K562 (cell line): ENCODE measurements at regions not wholly inside any gene's neighbourhood (a gene's known extent, or its start where the extent isn't known, plus 50 kb on each side); places are given as distances from the start of the nearest gene placed in this dataset.

Source experiments
- ATAC-seq: fragments of 200-7000 bp; cut with Tn5 transposase; 3 replicates; pipeline ENCODE4 v1.9.1; 2020; ENCODE audit warnings: moderate library complexity
- BruUV-seq: library from RNA; stranded (reverse); fragments of 400-500 nt; replicated peaks from 2 replicates; lab custom pipeline; 2021; lab: Mats Ljungman, UMichigan
- CTCF ChIA-PET: fragments of 300-600 bp; formaldehyde crosslinking; extraction: SDS; loops from one replicate; lab custom pipeline; 2021; ENCODE audit warnings: low intra/inter-chr PET ratio; lab: Yijun Ruan, JAX
- POLR2A ChIA-PET: fragments of 300-600, 350-650 bp; sonication (Branson Sonifier 250); formaldehyde crosslinking; extraction: SDS; loops from one replicate; lab custom pipeline; 2021; ENCODE audit warnings: antibody characterized with exemption, inconsistent platforms; lab: Yijun Ruan, JAX
- DNase-seq, 4 experiments: peaks; one replicate each; pipeline versions ENCODE4 v3.0.0 to v3.0.0-alpha.2; 2011 to 2018; ENCODE audit warnings: low spot score in 3 of 4, mixed read lengths in 3 of 4; ENCODE audit errors: extremely low read depth in 1 of 4
- FAIRE-seq: peaks from 2 replicates; lab custom pipeline; 2011; peaks lifted over from hg19 to GRCh38; lab: Jason Lieb, UNC
- H2AFZ ChIP-seq: 2 replicates; pipeline ENCODE4 v1.6.0; 2011; ENCODE audit warnings: low read depth, low read length, control low read depth, inconsistent platforms
- H3K27ac ChIP-seq: fragments of 200-600 bp; 3 replicates; pipeline ENCODE4 v1.8.0; 2011; ENCODE audit warnings: low read depth, mild to moderate bottlenecking, control low read depth, inconsistent platforms, low read length, moderate library complexity, mixed read lengths; ENCODE audit errors: extremely low read depth
- H3K27me3 ChIP-seq, 2 experiments: fragments of 300-600 bp in 1 of 2; 2 replicates in 1 of 2; 3 replicates in 1 of 2; pipeline versions ENCODE4 v1.6.0 to v1.8.0; 2011; ENCODE audit warnings: inconsistent platforms in 2 of 2, low read length in 2 of 2, mild to moderate bottlenecking in 1 of 2, mixed read lengths in 1 of 2, moderate library complexity in 1 of 2; ENCODE audit not compliant: control insufficient read depth in 2 of 2, insufficient read depth in 2 of 2
- H3K36me3 ChIP-seq: fragments of 300-600 bp; 3 replicates; pipeline ENCODE4 v1.8.0; 2011; ENCODE audit warnings: mild to moderate bottlenecking, low read length, inconsistent platforms; ENCODE audit not compliant: control insufficient read depth, insufficient read depth
- H3K4me1 ChIP-seq, 2 experiments: fragments of 200-600 bp in 1 of 2; replicated peaks in 1 of 2; 2 replicates in 1 of 2; 3 replicates in 1 of 2; pipeline versions ENCODE4 v1.5.1 to v1.8.0; 2011; ENCODE audit warnings: inconsistent platforms in 2 of 2, low read length in 2 of 2, mild to moderate bottlenecking in 1 of 2, mixed read lengths in 1 of 2, moderate library complexity in 1 of 2; ENCODE audit not compliant: control insufficient read depth in 2 of 2, insufficient read depth in 2 of 2
- H3K4me2 ChIP-seq: 2 replicates; pipeline ENCODE4 v1.6.1; 2011; ENCODE audit warnings: low read length, control low read depth, inconsistent platforms, mixed read lengths; ENCODE audit not compliant: insufficient read depth
- H3K4me3 ChIP-seq: fragments of 200-600 bp; sonication (generic), shearing (Covaris generic); 2 replicates; pipeline ENCODE4 v1.5.1; 2016; ENCODE audit warnings: control low read depth, inconsistent platforms
- H3K79me2 ChIP-seq: fragments of 200-600 bp; 3 replicates; pipeline ENCODE4 v1.8.0; 2011; ENCODE audit warnings: low read length, inconsistent platforms; ENCODE audit not compliant: control insufficient read depth, insufficient read depth
- H3K9ac ChIP-seq, 2 experiments: 2 replicates each; pipeline versions ENCODE4 v1.6.0 to v1.6.1; 2011; ENCODE audit warnings: low read depth in 2 of 2, low read length in 2 of 2, control low read depth in 1 of 2, inconsistent platforms in 1 of 2, mild to moderate bottlenecking in 1 of 2, mixed read lengths in 1 of 2; ENCODE audit not compliant: insufficient read depth in 1 of 2
- H3K9me1 ChIP-seq: one replicate; pipeline ENCODE4 v1.6.0; 2011; ENCODE audit warnings: inconsistent platforms, mild to moderate bottlenecking, low read length, moderate library complexity; ENCODE audit not compliant: control insufficient read depth, insufficient read depth
- H3K9me3 ChIP-seq: replicated peaks from 2 replicates; pipeline ENCODE4 v1.5.1; 2011; ENCODE audit warnings: low read depth, low read length, inconsistent platforms; ENCODE audit not compliant: control insufficient read depth, insufficient read depth
- H4K20me1 ChIP-seq: replicated peaks from 2 replicates; pipeline ENCODE4 v1.6.1; 2011; ENCODE audit warnings: low read length, inconsistent platforms, mixed read lengths; ENCODE audit not compliant: control insufficient read depth, insufficient read depth
- CREBBP ChIP-seq: IDR thresholded peaks from one replicate; pipeline ENCODE4 v1.6.1; 2012; ENCODE audit warnings: low read depth, mild to moderate bottlenecking, control low read depth, inconsistent platforms, low read length
- KHSRP ChIP-seq: fragments of 450-650 bp; IDR thresholded peaks from 2 replicates; pipeline ENCODE4 v1.6.1; 2017
- MYC ChIP-seq, 2 experiments: fragments of 250-450 bp in 1 of 2; sonication (Bioruptor Pico) in 1 of 2; IDR thresholded peaks; 2 replicates each; pipeline versions ENCODE4 v1.5.1 to v1.6.1; 2012 to 2021; ENCODE audit warnings: low read depth in 2 of 2, borderline replicate concordance in 1 of 2, improper control_type of control experiment in 1 of 2, low read length in 1 of 2, mild to moderate bottlenecking in 1 of 2, moderate library complexity in 1 of 2
- NCOA6 ChIP-seq: fragments of 450-650 bp; IDR thresholded peaks from 2 replicates; pipeline ENCODE4 v1.6.1; 2017; ENCODE audit warnings: mild to moderate bottlenecking
- POLR2AphosphoS2 ChIP-seq: IDR thresholded peaks from 2 replicates; pipeline ENCODE4 v1.6.1; 2012; ENCODE audit warnings: low read length, improper control_type of control experiment
- SAFB ChIP-seq: fragments of 200-400 bp; formaldehyde crosslinking; IDR thresholded peaks from 2 replicates; pipeline ENCODE4 v1.6.1; 2017; ENCODE audit warnings: low read depth, low read length, borderline replicate concordance
- SOX6 ChIP-seq: fragments of 450-650 bp; IDR thresholded peaks from 2 replicates; pipeline ENCODE4 v1.6.1; 2014; ENCODE audit warnings: mild to moderate bottlenecking
- SRSF3 ChIP-seq: fragments of 200-400 bp; formaldehyde crosslinking; IDR thresholded peaks from 2 replicates; pipeline ENCODE4 v1.6.1; 2016; ENCODE audit warnings: mild to moderate bottlenecking, low read length, moderate library complexity; ENCODE audit not compliant: insufficient read depth
- STAG1 ChIP-seq: sonication (generic); formaldehyde crosslinking; IDR thresholded peaks from 2 replicates; pipeline ENCODE4 v1.5.0; 2020; ENCODE audit warnings: missing genetic modification reagents, borderline replicate concordance
- ZNF143 ChIP-seq: sonication (generic); formaldehyde crosslinking; IDR thresholded peaks from 2 replicates; pipeline ENCODE4 v1.9.0; 2022; ENCODE audit warnings: mild to moderate bottlenecking, missing genetic modification reagents
- ZNF253 ChIP-seq: fragments of 250-450 bp; sonication (Bioruptor Pico); conservative IDR thresholded peaks from 2 replicates; pipeline ENCODE4 v1.6.1; 2021; ENCODE audit warnings: mild to moderate bottlenecking
- ZNF57 ChIP-seq: fragments of 450-650 bp; formaldehyde crosslinking; IDR thresholded peaks from 2 replicates; pipeline ENCODE4 v1.4.0; 2020; ENCODE audit warnings: mild to moderate bottlenecking, moderate library complexity
- WGBS: fragments of 100-300 bp; shearing (Covaris generic); methylation state at CpG from one replicate; pipeline ENCODE4 v1.1.6; 2016; ENCODE audit warnings: low coverage, mixed read lengths; ENCODE audit not compliant: insufficient coverage; ENCODE audit errors: missing lambda C conversion rate; 5-methylcytosine and 5-hydroxymethylcytosine counted together
- in situ Hi-C: fragments of 300-500 bp; cut with MboI; formaldehyde crosslinking; loops from 4 replicates; pipeline ENCODE4 v1.15.0; 2018; ENCODE audit warnings: inconsistent platforms, mixed read lengths
- intact Hi-C: fragments of 100-400 bp; cut with micrococcal nuclease; formaldehyde crosslinking; loops from 2 replicates; pipeline ENCODE4 v1.14.2; 2022
- TF ChIP-seq, protein P1 (sequence below): fragments of 450-650 bp; IDR thresholded peaks from 2 replicates; pipeline ENCODE4 v1.6.1; 2016

DNA sequence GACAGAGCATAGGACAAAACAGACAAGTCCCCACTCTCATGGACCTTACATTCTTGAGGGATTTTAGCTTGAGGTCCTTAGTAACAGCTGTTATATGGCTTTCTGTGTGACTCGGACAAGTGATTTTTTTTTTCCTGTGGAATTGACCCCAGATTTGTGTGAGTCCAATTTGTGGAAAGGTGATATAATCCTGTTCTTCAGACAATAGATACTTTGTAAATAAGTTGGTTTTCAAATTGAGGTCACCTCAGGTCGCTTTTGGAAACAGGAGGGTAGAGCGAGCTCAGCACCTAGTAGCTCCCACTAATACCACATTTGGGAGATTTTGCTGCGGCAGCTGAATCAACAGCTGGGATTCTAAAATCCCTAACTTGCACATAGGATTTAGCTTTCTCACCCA, 1008.8 kb downstream of the ADGRL3 start:
- Histone ChIP-seq H3K4me3 (no peak overlapping the region), H3K36me3 (no peaks in the 10 kb centered on the region), H3K9me1 (no peaks in the 10 kb centered on the region), H3K4me2 (no peak overlapping the region), H3K9me3 (no peaks in the 10 kb centered on the region), H3K27ac (no peak overlapping the region), H3K4me1 (no peaks in the 10 kb centered on the region), H3K79me2 (no peaks in the 10 kb centered on the region), H2AFZ (no peak overlapping the region), H3K9ac (no peak overlapping the region), H4K20me1 (no peaks in the 10 kb centered on the region), H3K27me3 (no peaks in the 10 kb centered on the region)
- in situ Hi-C loops: no loop called here
- DNase-seq: no peak
- CTCF ChIA-PET: no interaction called here
- no TSS peak for BruUV-seq
- WGBS: 0% methylated on average over 4 of the region's 4 CpGs
- intact Hi-C loops: no loop called here
- POLR2A ChIA-PET: no interaction called here
- ATAC-seq: no peak
- no peak for FAIRE-seq
- TF ChIP-seq POLR2AphosphoS2 (no peak), NCOA6 (no peak), CREBBP (no peak), SOX6 (no peak), KHSRP (no peak), ZNF143 (no peak), SAFB (no peak), ZNF253 (CRISPR knock-in tag) (no peak), SRSF3 (no peak), ZNF57 (CRISPR knock-in tag) (no peak), MYC (IDR thresholded peaks at IDR 0.05; ENCODE audit: low read depth, low read length) (no peak), MYC (CRISPR knock-in tag; IDR thresholded peaks at IDR 0.05; ENCODE audit: borderline replicate concordance, low read depth) (no peak), STAG1 (no peak)
- TF ChIP-seq, protein P1, sequence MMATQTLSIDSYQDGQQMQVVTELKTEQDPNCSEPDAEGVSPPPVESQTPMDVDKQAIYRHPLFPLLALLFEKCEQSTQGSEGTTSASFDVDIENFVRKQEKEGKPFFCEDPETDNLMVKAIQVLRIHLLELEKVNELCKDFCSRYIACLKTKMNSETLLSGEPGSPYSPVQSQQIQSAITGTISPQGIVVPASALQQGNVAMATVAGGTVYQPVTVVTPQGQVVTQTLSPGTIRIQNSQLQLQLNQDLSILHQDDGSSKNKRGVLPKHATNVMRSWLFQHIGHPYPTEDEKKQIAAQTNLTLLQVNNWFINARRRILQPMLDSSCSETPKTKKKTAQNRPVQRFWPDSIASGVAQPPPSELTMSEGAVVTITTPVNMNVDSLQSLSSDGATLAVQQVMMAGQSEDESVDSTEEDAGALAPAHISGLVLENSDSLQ: no peak
